HFFc6 (cell line): ENCODE measurements at regions not wholly inside any gene's neighbourhood (a gene's known extent, or its start where the extent isn't known, plus 50 kb on each side); places are given as distances from the start of the nearest gene placed in this dataset.

Experiments used
- DNase-seq: peaks from one replicate; pipeline ENCODE4 v3.0.0-alpha.2; 2018
- H3K27ac Mint-ChIP-seq: 2 replicates; pipeline ENCODE4 v1.8.0; 2020; ENCODE audit warnings: mild to moderate bottlenecking, mixed read lengths
- H3K27me3 Mint-ChIP-seq: 2 replicates; pipeline ENCODE4 v1.8.0; 2021; ENCODE audit warnings: mild to moderate bottlenecking, moderate library complexity, mixed read lengths; ENCODE audit not compliant: insufficient read depth
- H3K36me3 Mint-ChIP-seq: 2 replicates; pipeline ENCODE4 v1.8.0; 2021; ENCODE audit warnings: low read depth, mixed read lengths
- H3K4me1 Mint-ChIP-seq: 2 replicates; pipeline ENCODE4 v1.8.0; 2020; ENCODE audit warnings: low read depth, mixed read lengths
- H3K4me3 Mint-ChIP-seq: 2 replicates; pipeline ENCODE4 v1.8.0; 2020; ENCODE audit warnings: mild to moderate bottlenecking, moderate library complexity, mixed read lengths
- H3K9me3 Mint-ChIP-seq: 2 replicates; pipeline ENCODE4 v1.8.0; 2020; ENCODE audit warnings: mild to moderate bottlenecking, mixed read lengths
- TF ChIP-seq, protein P1 (sequence below): fragments of 200-600 bp; sonication (generic); IDR thresholded peaks from 2 replicates; pipeline ENCODE4 v1.5.0; 2021; ENCODE audit warnings: antibody characterized with exemption, mild to moderate bottlenecking

DNA sequence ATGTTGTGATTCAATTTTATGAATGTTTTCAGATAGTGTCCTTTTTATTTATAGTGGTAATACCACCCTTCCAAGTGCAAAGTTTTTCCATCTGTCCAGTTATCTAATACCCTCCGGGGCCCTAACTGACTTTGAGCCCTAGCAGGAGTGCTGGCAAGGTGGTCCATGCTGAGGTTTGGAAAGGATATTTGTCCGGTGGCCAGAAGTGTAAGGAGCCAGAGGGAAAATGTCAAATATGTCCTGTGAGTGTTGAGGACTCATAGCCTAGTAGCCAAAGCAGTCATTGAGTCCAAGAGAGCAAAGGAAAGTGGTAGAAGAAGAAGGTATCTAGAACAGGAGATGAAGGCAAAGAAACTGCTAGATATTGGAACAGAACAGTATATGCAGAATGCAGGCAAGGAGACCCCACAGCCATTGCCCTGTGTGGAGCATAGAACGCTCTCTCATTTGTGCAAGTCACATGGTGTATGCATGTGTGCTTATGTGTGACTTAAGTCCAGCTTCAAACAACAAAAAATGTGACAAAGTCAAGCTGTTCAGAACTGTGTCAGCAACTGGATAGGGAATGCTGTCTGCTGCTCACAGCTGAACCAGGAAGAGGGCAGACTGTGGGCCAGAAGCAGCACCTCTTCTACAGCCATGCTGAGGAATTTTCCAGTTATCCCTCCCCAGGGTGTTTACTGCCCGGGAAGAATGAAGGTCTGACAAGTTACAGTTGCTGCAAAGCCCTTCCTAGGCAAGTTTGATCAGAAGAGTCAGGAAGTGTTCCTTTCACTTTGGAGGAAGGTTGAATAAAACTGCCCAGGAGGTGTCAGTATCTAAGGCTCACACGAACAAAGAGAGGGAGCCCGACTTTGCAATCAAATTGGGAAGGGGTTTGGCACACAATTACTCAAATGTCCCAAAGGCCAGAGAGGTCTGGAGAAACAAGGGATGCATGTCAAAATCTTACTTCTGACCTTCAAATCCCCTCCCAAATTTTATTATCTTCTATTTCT is 463.3 kb upstream of the DMAC1 start:
- H3K27ac Mint-ChIP-seq, result no peak overlapping the region
- no peaks in the 10 kb centered on the region for H3K4me1 Mint-ChIP-seq
- H3K27me3 Mint-ChIP-seq, result no peaks in the 10 kb centered on the region; the same call in 1 of the 2 replicates
- no peak for DNase-seq
- H3K36me3 Mint-ChIP-seq, result no peaks in the 10 kb centered on the region
- H3K9me3 Mint-ChIP-seq, result peaks cover 65% of the 10 kb centered on the region
- H3K4me3 Mint-ChIP-seq, result no peak overlapping the region
- TF ChIP-seq, protein P1, sequence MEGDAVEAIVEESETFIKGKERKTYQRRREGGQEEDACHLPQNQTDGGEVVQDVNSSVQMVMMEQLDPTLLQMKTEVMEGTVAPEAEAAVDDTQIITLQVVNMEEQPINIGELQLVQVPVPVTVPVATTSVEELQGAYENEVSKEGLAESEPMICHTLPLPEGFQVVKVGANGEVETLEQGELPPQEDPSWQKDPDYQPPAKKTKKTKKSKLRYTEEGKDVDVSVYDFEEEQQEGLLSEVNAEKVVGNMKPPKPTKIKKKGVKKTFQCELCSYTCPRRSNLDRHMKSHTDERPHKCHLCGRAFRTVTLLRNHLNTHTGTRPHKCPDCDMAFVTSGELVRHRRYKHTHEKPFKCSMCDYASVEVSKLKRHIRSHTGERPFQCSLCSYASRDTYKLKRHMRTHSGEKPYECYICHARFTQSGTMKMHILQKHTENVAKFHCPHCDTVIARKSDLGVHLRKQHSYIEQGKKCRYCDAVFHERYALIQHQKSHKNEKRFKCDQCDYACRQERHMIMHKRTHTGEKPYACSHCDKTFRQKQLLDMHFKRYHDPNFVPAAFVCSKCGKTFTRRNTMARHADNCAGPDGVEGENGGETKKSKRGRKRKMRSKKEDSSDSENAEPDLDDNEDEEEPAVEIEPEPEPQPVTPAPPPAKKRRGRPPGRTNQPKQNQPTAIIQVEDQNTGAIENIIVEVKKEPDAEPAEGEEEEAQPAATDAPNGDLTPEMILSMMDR, result no peak

DNA sequence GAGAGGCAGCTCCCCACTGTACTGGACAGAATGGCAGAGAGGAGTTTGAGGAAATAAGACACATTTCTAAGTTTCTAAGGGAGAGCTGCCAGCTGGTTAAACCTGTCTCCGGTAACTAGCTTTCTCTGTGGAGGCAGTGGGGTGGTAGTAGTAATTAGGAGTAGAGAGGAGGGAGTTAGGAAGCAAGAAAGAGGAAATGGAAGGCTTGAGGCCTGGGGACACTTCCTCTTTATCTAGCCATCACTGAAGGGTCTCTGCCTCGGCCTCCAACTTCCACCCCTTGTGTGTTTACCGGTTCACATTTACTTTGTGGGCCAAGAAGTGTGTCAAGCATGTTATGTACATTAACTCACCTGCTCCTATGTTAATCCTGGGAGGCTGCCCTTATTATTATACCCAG is 462.2 kb upstream of the DMAC1 start:
- TF ChIP-seq, protein P1, result no peak
- no peak for DNase-seq
- no peaks in the 10 kb centered on the region for H3K36me3 Mint-ChIP-seq
- H3K4me1 Mint-ChIP-seq, result no peaks in the 10 kb centered on the region
- H3K4me3 Mint-ChIP-seq, result no peak overlapping the region
- no peak overlapping the region for H3K27ac Mint-ChIP-seq
- H3K27me3 Mint-ChIP-seq, result no peaks in the 10 kb centered on the region; the same call in 1 of the 2 replicates
- H3K9me3 Mint-ChIP-seq, result peaks cover 55% of the 10 kb centered on the region

DNA sequence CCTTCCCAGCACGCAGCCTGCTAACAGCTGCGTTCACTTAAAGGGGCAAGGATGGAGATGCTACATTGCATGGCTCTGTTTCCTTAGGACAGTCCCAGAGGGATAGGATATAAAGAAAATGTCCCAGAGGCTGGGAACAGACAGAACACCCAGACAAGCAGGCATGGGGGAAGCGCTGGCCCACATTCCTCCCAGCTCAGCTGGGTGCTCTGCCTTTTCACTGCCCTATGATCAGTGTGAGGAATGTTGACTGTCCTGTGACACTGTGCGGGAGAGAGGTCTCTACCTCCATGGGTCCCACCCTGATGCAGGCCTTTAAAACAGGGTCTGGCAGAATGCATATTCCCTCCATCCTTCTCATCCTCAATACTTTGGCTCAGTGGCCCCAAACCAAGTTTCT is 459.4 kb upstream of the DMAC1 start:
- DNase-seq, result no peak
- Mint-ChIP-seq H3K4me1 (no peaks in the 10 kb centered on the region), H3K36me3 (no peaks in the 10 kb centered on the region), H3K4me3 (no peak overlapping the region), H3K9me3 (peaks cover 54% of the 10 kb centered on the region), H3K27ac (no peak overlapping the region), H3K27me3 (no peaks in the 10 kb centered on the region; the same call in none of the 2 replicates)
- TF ChIP-seq, protein P1, result no peak

DNA sequence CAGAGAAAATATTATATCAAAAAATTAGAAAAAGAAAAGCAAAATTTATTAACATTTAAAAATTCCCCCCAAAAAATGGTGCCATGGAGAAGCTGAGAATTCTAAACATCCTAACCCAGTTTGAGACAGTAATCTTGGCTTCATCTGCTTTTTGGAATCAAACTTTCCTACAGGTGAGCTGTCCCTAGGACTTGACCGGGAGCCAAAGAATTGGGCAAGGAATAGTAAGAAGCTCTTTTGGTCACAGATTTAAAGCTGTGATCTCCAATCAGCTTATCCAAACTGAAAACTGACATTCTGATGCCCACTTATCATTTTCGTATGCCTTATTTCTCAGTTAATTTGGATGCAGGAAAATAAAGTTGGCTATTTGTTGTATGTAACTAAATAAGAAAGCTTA is 457.3 kb upstream of the DMAC1 start:
- TF ChIP-seq, protein P1, result no peak
- DNase-seq, result no peak
- Mint-ChIP-seq H3K36me3 (no peaks in the 10 kb centered on the region), H3K4me1 (no peaks in the 10 kb centered on the region), H3K27me3 (no peaks in the 10 kb centered on the region; the same call in 1 of the 2 replicates), H3K4me3 (no peak overlapping the region), H3K27ac (no peak overlapping the region), H3K9me3 (peaks cover 46% of the 10 kb centered on the region)

DNA sequence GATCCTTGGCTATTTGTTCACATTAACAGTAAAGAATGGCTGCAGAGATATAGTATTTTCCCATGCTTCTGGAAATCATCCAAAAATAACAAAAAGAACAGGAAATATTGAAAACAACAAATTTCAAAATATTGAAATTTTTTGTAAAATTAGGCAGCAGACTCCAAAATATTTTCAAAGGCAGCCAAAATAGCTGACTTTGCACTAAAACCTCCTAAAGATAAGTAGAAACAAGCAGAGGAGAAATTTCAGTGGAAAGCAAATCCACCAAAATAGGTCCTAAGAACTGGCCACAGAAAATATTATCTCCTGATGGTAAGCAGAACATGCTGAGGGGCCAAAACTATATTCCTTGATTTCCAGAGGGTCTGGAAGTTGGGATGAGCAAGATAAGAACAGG is 456.3 kb upstream of the DMAC1 start:
- DNase-seq, result no peak
- TF ChIP-seq, protein P1, result no peak
- Mint-ChIP-seq H3K9me3 (peaks cover 43% of the 10 kb centered on the region), H3K36me3 (no peaks in the 10 kb centered on the region), H3K4me1 (no peaks in the 10 kb centered on the region), H3K27me3 (no peaks in the 10 kb centered on the region; the same call in 1 of the 2 replicates), H3K27ac (no peak overlapping the region), H3K4me3 (no peak overlapping the region)
